Astrocyte (in vitro differentiated cells and primary cell): ENCODE measurements at regions not wholly inside any gene's neighbourhood (a gene's known extent, or its start where the extent isn't known, plus 50 kb on each side); places are given as distances from the start of the nearest gene placed in this dataset.

Experiments
- DNase-seq: peaks from one replicate; pipeline ENCODE4 v3.0.0-alpha.2; 2010; ENCODE audit warnings: low read depth
- FAIRE-seq: peaks from 2 replicates; lab custom pipeline; 2011; peaks lifted over from hg19 to GRCh38; lab: Jason Lieb, UNC
- H2AFZ ChIP-seq: 2 replicates; pipeline ENCODE4 v1.6.0; 2012; ENCODE audit warnings: low read depth, low read length, inconsistent platforms
- H3K27ac ChIP-seq: 2 replicates; pipeline ENCODE4 v1.5.1; 2011; ENCODE audit warnings: low read depth, low read length, inconsistent platforms
- H3K27me3 ChIP-seq: 2 replicates; pipeline ENCODE4 v1.6.0; 2011; ENCODE audit warnings: low read length, inconsistent platforms; ENCODE audit not compliant: insufficient read depth
- H3K36me3 ChIP-seq: 2 replicates; pipeline ENCODE4 v1.5.1; 2011; ENCODE audit warnings: low read length, inconsistent platforms; ENCODE audit not compliant: insufficient read depth
- H3K4me1 ChIP-seq: 2 replicates; pipeline ENCODE4 v1.5.1; 2011; ENCODE audit warnings: low read length, inconsistent platforms; ENCODE audit not compliant: insufficient read depth
- H3K4me2 ChIP-seq: 2 replicates; pipeline ENCODE4 v1.6.0; 2012; ENCODE audit warnings: low read length, inconsistent platforms
- H3K4me3 ChIP-seq: 2 replicates; pipeline ENCODE4 v1.5.1; 2011; ENCODE audit warnings: low read depth, mild to moderate bottlenecking, low read length, inconsistent platforms; ENCODE audit not compliant: insufficient read depth
- H3K79me2 ChIP-seq: 2 replicates; pipeline ENCODE4 v1.6.0; 2012; ENCODE audit warnings: mild to moderate bottlenecking, low read length, inconsistent platforms; ENCODE audit not compliant: insufficient read depth
- H3K9ac ChIP-seq: 2 replicates; pipeline ENCODE4 v1.6.0; 2012; ENCODE audit warnings: mild to moderate bottlenecking, low read length, inconsistent platforms
- H3K9me3 ChIP-seq: 2 replicates; pipeline ENCODE4 v1.5.1; 2012; ENCODE audit warnings: low read depth, mild to moderate bottlenecking, low read length, inconsistent platforms; ENCODE audit not compliant: insufficient read depth
- H4K20me1 ChIP-seq: 2 replicates; pipeline ENCODE4 v1.6.0; 2012; ENCODE audit warnings: low read length, inconsistent platforms; ENCODE audit not compliant: insufficient read depth
- H3K27ac Mint-ChIP-seq: one replicate; pipeline ENCODE4 v1.8.0; 2021; ENCODE audit warnings: mild to moderate bottlenecking, mixed read lengths; ENCODE audit not compliant: unreplicated experiment
- H3K27me3 Mint-ChIP-seq: one replicate; pipeline ENCODE4 v1.8.0; 2021; ENCODE audit warnings: low read depth, mixed read lengths; ENCODE audit not compliant: unreplicated experiment
- H3K36me3 Mint-ChIP-seq: one replicate; pipeline ENCODE4 v1.8.0; 2021; ENCODE audit warnings: low read depth, mixed read lengths; ENCODE audit not compliant: unreplicated experiment
- H3K4me1 Mint-ChIP-seq: one replicate; pipeline ENCODE4 v1.8.0; 2021; ENCODE audit warnings: low read depth, mixed read lengths; ENCODE audit not compliant: unreplicated experiment
- H3K4me3 Mint-ChIP-seq: one replicate; pipeline ENCODE4 v1.8.0; 2021; ENCODE audit warnings: mild to moderate bottlenecking, moderate library complexity, mixed read lengths; ENCODE audit not compliant: unreplicated experiment
- H3K9me3 Mint-ChIP-seq: one replicate; pipeline ENCODE4 v1.8.0; 2021; ENCODE audit warnings: mild to moderate bottlenecking, mixed read lengths; ENCODE audit not compliant: unreplicated experiment
- EZH2 ChIP-seq: IDR thresholded peaks from 2 replicates; pipeline ENCODE4 v1.6.1; 2012; ENCODE audit warnings: mild to moderate bottlenecking, low read length, inconsistent platforms; ENCODE audit not compliant: insufficient read depth
- TF ChIP-seq, protein P1 (sequence below): IDR thresholded peaks from 2 replicates; pipeline ENCODE4 v1.5.1; 2011; ENCODE audit warnings: low read depth, mild to moderate bottlenecking, inconsistent platforms, low read length, moderate library complexity; ENCODE audit not compliant: insufficient read depth

DNA sequence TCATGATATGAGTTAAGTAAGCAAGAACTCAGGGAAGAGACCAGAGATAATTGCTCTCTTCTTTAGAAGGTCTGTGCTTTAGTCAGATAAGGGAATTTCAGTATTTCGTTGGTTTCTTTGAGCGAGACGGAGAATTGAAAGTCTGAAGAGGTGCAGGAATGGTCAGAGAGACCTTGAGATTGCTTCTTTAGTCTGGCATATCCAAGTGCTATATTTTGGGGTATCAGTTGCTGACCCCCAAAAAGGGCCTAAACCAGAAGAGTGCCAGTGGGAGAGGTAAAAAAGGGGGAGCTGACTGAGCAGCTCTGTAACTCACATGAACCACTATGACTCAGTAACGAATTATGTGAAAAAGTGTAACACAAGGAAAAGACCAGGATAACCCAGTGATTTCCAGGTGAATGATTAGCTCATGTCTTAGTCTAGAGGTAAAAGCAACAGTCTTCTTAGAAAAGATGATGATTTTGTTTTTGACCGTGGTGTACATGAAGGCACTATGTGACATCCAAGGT lies 932.9 kb downstream of the TDRD15 start:
- H3K4me2 ChIP-seq, result no peak overlapping the region
- H3K9ac ChIP-seq, result no peak overlapping the region
- DNase-seq (no peak), FAIRE-seq (no peak)
- TF ChIP-seq EZH2, result no peak
- TF ChIP-seq, protein P1, sequence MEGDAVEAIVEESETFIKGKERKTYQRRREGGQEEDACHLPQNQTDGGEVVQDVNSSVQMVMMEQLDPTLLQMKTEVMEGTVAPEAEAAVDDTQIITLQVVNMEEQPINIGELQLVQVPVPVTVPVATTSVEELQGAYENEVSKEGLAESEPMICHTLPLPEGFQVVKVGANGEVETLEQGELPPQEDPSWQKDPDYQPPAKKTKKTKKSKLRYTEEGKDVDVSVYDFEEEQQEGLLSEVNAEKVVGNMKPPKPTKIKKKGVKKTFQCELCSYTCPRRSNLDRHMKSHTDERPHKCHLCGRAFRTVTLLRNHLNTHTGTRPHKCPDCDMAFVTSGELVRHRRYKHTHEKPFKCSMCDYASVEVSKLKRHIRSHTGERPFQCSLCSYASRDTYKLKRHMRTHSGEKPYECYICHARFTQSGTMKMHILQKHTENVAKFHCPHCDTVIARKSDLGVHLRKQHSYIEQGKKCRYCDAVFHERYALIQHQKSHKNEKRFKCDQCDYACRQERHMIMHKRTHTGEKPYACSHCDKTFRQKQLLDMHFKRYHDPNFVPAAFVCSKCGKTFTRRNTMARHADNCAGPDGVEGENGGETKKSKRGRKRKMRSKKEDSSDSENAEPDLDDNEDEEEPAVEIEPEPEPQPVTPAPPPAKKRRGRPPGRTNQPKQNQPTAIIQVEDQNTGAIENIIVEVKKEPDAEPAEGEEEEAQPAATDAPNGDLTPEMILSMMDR, result no peak
- no peak overlapping the region for H3K4me3 ChIP-seq
- Mint-ChIP-seq H3K27me3 (no peaks in the 10 kb centered on the region), H3K4me3 (no peak overlapping the region), H3K27ac (no peak overlapping the region), H3K9me3 (no peaks in the 10 kb centered on the region), H3K36me3 (no peaks in the 10 kb centered on the region), H3K4me1 (no peaks in the 10 kb centered on the region)
- H3K27me3 ChIP-seq, result no peaks in the 10 kb centered on the region
- H4K20me1 ChIP-seq, result no peaks in the 10 kb centered on the region
- H3K36me3 ChIP-seq, result no peaks in the 10 kb centered on the region
- H3K4me1 ChIP-seq, result no peaks in the 10 kb centered on the region
- H3K27ac ChIP-seq, result no peak overlapping the region
- H3K9me3 ChIP-seq, result no peaks in the 10 kb centered on the region
- H3K79me2 ChIP-seq, result no peaks in the 10 kb centered on the region
- H2AFZ ChIP-seq, result no peak overlapping the region

DNA sequence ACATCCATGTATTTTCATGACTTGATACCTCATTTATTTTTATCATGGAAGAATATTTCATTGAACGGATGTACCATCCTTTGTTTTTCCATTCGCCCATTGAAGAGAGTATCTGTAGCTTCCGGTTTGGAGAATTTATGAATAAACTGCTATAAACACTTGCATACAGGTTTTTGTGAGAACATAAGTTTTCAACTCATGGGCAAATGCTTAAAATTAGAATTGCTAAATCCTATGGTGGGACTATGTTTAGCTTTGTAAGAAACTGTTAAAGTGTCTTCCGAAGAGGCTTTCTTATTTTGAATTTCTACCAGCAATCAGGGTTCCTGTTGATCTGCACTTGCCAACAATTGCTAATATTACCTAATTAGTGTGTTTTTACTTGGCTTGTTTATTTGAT lies 938.9 kb downstream of the TDRD15 start:
- Mint-ChIP-seq H3K9me3 (no peaks in the 10 kb centered on the region), H3K27me3 (no peaks in the 10 kb centered on the region), H3K27ac (no peak overlapping the region), H3K4me3 (no peak overlapping the region), H3K36me3 (no peaks in the 10 kb centered on the region), H3K4me1 (no peaks in the 10 kb centered on the region)
- TF ChIP-seq, protein P1, result no peak
- TF ChIP-seq EZH2, result no peak
- Histone ChIP-seq H3K27ac (no peak overlapping the region), H3K9me3 (no peaks in the 10 kb centered on the region), H3K9ac (no peak overlapping the region), H3K4me1 (no peaks in the 10 kb centered on the region), H3K27me3 (no peaks in the 10 kb centered on the region), H4K20me1 (no peaks in the 10 kb centered on the region), H3K36me3 (no peaks in the 10 kb centered on the region), H2AFZ (no peak overlapping the region), H3K79me2 (no peaks in the 10 kb centered on the region), H3K4me2 (no peak overlapping the region), H3K4me3 (no peak overlapping the region)
- DNase-seq (no peak), FAIRE-seq (no peak)

DNA sequence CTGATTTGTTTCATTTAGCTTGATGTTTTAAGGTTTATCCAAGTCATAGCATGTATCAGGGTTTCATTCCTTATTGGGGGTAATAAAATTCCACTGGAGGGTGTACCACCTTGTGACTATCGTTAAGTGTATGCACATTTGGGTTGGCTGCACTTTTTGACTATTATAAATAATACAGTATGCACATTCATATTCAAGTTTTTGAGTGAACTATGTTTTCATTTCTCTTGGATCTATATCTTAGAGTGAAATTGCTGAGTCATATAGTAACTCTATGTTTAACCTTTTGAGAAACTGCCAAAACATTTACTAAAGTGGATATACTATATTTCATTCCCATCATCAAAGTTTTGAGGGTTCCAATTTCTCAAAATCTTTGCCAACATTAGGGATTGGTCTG lies 952.7 kb downstream of the TDRD15 start:
- Histone ChIP-seq H2AFZ (no peak overlapping the region), H3K27me3 (no peaks in the 10 kb centered on the region), H3K9ac (no peak overlapping the region), H3K4me2 (no peak overlapping the region), H4K20me1 (no peaks in the 10 kb centered on the region), H3K36me3 (no peaks in the 10 kb centered on the region), H3K4me3 (no peak overlapping the region), H3K27ac (no peak overlapping the region), H3K79me2 (no peaks in the 10 kb centered on the region), H3K9me3 (no peaks in the 10 kb centered on the region), H3K4me1 (no peaks in the 10 kb centered on the region)
- no peaks in the 10 kb centered on the region for H3K4me1 Mint-ChIP-seq
- H3K27ac Mint-ChIP-seq, result no peak overlapping the region
- H3K9me3 Mint-ChIP-seq, result no peaks in the 10 kb centered on the region
- no peaks in the 10 kb centered on the region for H3K27me3 Mint-ChIP-seq
- no peaks in the 10 kb centered on the region for H3K36me3 Mint-ChIP-seq
- no peak overlapping the region for H3K4me3 Mint-ChIP-seq
- no peak for DNase-seq
- FAIRE-seq, result no peak
- TF ChIP-seq EZH2, result no peak
- TF ChIP-seq, protein P1, result no peak
